ENCODE measurements at regions not wholly inside any gene's neighbourhood (a gene's known extent, or its start where the extent isn't known, plus 50 kb on each side); places are given as distances from the start of the nearest gene placed in this dataset.

DNA sequence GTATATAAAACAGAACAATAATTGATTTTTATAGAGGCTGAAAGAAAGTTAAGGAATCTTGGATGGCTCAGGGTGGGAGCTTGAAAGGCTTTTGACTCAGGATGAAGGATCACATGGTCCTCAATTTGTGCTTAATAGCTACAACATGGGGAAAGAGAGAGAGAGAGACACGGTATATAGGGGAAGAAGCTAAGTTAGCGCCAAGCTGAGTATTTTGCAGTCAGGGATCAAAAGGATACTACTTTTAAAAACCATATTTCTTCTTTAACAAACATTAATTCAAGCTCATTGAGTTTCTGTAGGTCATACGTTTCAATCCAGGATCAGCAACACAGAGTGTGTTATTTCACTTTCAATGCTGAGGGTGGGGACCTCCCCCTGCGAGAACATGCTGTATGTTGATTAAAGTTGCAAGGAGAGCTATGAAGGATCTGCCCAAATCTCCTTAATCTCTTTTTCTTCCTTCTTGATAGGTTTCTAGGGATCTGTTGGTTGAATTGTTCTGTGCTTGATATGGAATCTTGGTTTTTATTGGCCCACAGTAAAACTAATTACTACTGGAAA is 133.1 kb upstream of the NUDT4 start:
- Histone ChIP-seq H2BK120ac (replicated peaks; ENCODE audit: low read depth, low read length) (no peak overlapping the region), H3K18ac (ENCODE audit: extremely low read depth, low read length) (no peak overlapping the region), H3K27ac (ENCODE audit: low read depth, low read length) (no peak overlapping the region), H4K8ac (ENCODE audit: extremely low read depth, insufficient read depth, low read length) (no peak overlapping the region), H2BK5ac (ENCODE audit: low read depth, low read length) (no peak overlapping the region), H3K23me2 (ENCODE audit: low read depth, low read length) (no peaks in the 10 kb centered on the region; the same call in 1 of the 2 replicates), H2BK12ac (ENCODE audit: low read depth, low read length) (no peak overlapping the region), H2BK15ac (ENCODE audit: low read length) (no peak overlapping the region), H2AFZ (ENCODE audit: low read length) (no peak overlapping the region), H4K91ac (replicated peaks; ENCODE audit: insufficient read length, low read length) (no peak overlapping the region), H3K56ac (replicated peaks; ENCODE audit: insufficient read length, low read depth, low read length) (no peak overlapping the region), H3K9ac (replicated peaks in 1 of 4; ENCODE audit: extremely low read depth in 1 of 4, low read depth in 3 of 4, low read length in 3 of 4) (no peak overlapping the region), H2BK20ac (ENCODE audit: low read length) (no peak overlapping the region), H4K5ac (ENCODE audit: insufficient read length, low read depth, low read length) (no peak overlapping the region), H3K4me1 (replicated peaks in 1 of 4; ENCODE audit: control insufficient read depth in 3 of 4, insufficient read depth in 4 of 4, low read length in 3 of 4) (peaks cover 0 to 2% (median 0%) of the 10 kb centered on the region in 4 experiments; a peak in 3 of 7 replicates), H3K4ac (replicated peaks; ENCODE audit: insufficient read length, low read depth, low read length) (no peak overlapping the region), H3K36me3 (ENCODE audit: control insufficient read depth in 2 of 4, insufficient read depth in 4 of 4, low read length in 3 of 4) (no peaks in the 10 kb centered on the region), H3K23ac (ENCODE audit: insufficient read length) (no peak overlapping the region), H4K20me1 (replicated peaks in 1 of 2; ENCODE audit: control insufficient read depth in 1 of 2, insufficient read depth in 2 of 2, low read length in 2 of 2) (no peaks in the 10 kb centered on the region), H3K79me1 (ENCODE audit: low read depth, low read length) (no peaks in the 10 kb centered on the region), H3K27me3 (replicated peaks in 1 of 4; ENCODE audit: control insufficient read depth in 3 of 4, extremely low read depth in 1 of 4, insufficient read depth in 3 of 4, low read length in 3 of 4) (peaks cover 0 to 1% (median 0%) of the 10 kb centered on the region in 4 experiments; a peak in 1 of 7 replicates), H3K4me2 (ENCODE audit: insufficient read depth in 1 of 2, low read depth in 2 of 2, low read length in 2 of 2) (no peak overlapping the region), H3K9me3 (ENCODE audit: insufficient read depth in 2 of 2, low read depth in 1 of 2, low read length in 1 of 2) (0 out of 4 replicates have a peak, but pooled peaks cover 3 to 6% of the 10 kb centered on the region in 2 experiments), H3K14ac (ENCODE audit: insufficient read length) (no peak overlapping the region), H3K4me3 (ENCODE audit: extremely low read depth in 1 of 4, insufficient read depth in 2 of 4, low read depth in 3 of 4, low read length in 4 of 4) (no peak overlapping the region), H2AK5ac (ENCODE audit: low read depth, low read length) (no peak overlapping the region), H3K79me2 (ENCODE audit: control insufficient read depth in 1 of 2, insufficient read depth in 2 of 2, low read length in 2 of 2) (no peaks in the 10 kb centered on the region)
- DNase-seq (ENCODE audit: low read depth in 1 of 2, low spot score in 2 of 2) (no peak), FAIRE-seq (no peak)
- TF ChIP-seq CBX8 (IDR thresholded peaks at IDR 0.05; ENCODE audit: borderline replicate concordance, low read depth, low read length) (no peak), TCF12 (IDR thresholded peaks at IDR 0.05; ENCODE audit: low read depth, low read length) (no peak), SP4 (IDR thresholded peaks at IDR 0.05; ENCODE audit: low read length) (no peak), TEAD4 (IDR thresholded peaks at IDR 0.05; ENCODE audit: low read depth, low read length) (no peak), BRCA1 (IDR thresholded peaks at IDR 0.05; ENCODE audit: low read depth, low read length) (no peak), GTF2F1 (IDR thresholded peaks at IDR 0.05; ENCODE audit: borderline replicate concordance, low read depth, low read length) (no peak), SRF (IDR thresholded peaks at IDR 0.05; ENCODE audit: low read depth, low read length) (no peak), EZH2 (IDR thresholded peaks at IDR 0.05; ENCODE audit: low read depth, low read length, severe bottlenecking) (no peak), KDM5A (IDR thresholded peaks at IDR 0.05; ENCODE audit: low read length) (no peak), JUN (IDR thresholded peaks at IDR 0.05; ENCODE audit: low read depth, low read length) (no peak), SAP30 (IDR thresholded peaks at IDR 0.05; ENCODE audit: insufficient read depth, insufficient replicate concordance, low read length) (no peak), SIRT6 (IDR thresholded peaks at IDR 0.05; ENCODE audit: low read length) (no peak)
- TF ChIP-seq, protein P1, sequence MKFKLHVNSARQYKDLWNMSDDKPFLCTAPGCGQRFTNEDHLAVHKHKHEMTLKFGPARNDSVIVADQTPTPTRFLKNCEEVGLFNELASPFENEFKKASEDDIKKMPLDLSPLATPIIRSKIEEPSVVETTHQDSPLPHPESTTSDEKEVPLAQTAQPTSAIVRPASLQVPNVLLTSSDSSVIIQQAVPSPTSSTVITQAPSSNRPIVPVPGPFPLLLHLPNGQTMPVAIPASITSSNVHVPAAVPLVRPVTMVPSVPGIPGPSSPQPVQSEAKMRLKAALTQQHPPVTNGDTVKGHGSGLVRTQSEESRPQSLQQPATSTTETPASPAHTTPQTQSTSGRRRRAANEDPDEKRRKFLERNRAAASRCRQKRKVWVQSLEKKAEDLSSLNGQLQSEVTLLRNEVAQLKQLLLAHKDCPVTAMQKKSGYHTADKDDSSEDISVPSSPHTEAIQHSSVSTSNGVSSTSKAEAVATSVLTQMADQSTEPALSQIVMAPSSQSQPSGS (IDR thresholded peaks at IDR 0.05; ENCODE audit: low read length) = no peak
- ChIA-PET CTCF (ENCODE audit: partially characterized antibody) (interaction anchor here (0.7 to 2.1 kb wide), 9 partner anchors 8 to 257 kb away, joined by 3 to 5 read pairs (median 3); no protein-coding TSS in a partner anchor), POLR2A (ENCODE audit: partially characterized antibody) (interaction anchor here (0.9 kb wide), 1 partner anchor 14 kb away, joined by 3 read pairs; no protein-coding TSS in a partner anchor)
- 93% methylated on average over 4 of the region's 4 CpGs; no CpG with 5 or more reads in 1 of the 2 experiments for WGBS, 2 experiments (ENCODE audit: extremely low coverage in 1 of 2, insufficient coverage in 1 of 2, insufficient read length in 1 of 2, insufficient replicate concordance in 2 of 2, low coverage in 1 of 2, low lambda C conversion rate in 2 of 2, missing lambda C conversion rate in 1 of 2)

Measured in H1 (cell line).